IPS-20b (cell line): ENCODE measurements at regions not wholly inside any gene's neighbourhood (a gene's known extent, or its start where the extent isn't known, plus 50 kb on each side); places are given as distances from the start of the nearest gene placed in this dataset.
"Not testable (repeated sequence)": the region's sequence is repeated elsewhere in the genome, so short reads cannot be mapped to it uniquely, and the experiment has no call there.

Experiments
- H3K27ac ChIP-seq: one replicate; pipeline ENCODE4 v1.5.1; 2013; ENCODE audit warnings: low read length
- H3K27me3 ChIP-seq: 2 replicates; pipeline ENCODE4 v1.6.1; 2013; ENCODE audit warnings: mild to moderate bottlenecking, low read length, inconsistent platforms; ENCODE audit not compliant: insufficient read depth
- H3K36me3 ChIP-seq: 2 replicates; pipeline ENCODE4 v1.6.1; 2013; ENCODE audit warnings: low read depth, mild to moderate bottlenecking, inconsistent platforms, low read length, moderate library complexity; ENCODE audit not compliant: insufficient read depth
- H3K4me1 ChIP-seq: 2 replicates; pipeline ENCODE4 v1.6.1; 2013; ENCODE audit warnings: mild to moderate bottlenecking, control low read depth, inconsistent platforms, low read length, moderate library complexity; ENCODE audit not compliant: insufficient read depth
- H3K4me3 ChIP-seq: 2 replicates; pipeline ENCODE4 v1.5.1; 2013; ENCODE audit warnings: mild to moderate bottlenecking, low read length, inconsistent platforms
- H3K9ac ChIP-seq: 2 replicates; pipeline ENCODE4 v1.6.1; 2013; ENCODE audit warnings: low read depth, mild to moderate bottlenecking, inconsistent platforms, low read length, moderate library complexity
- H3K9me3 ChIP-seq: 2 replicates; pipeline ENCODE4 v1.6.1; 2013; ENCODE audit warnings: mild to moderate bottlenecking, low read depth, low read length, inconsistent platforms; ENCODE audit not compliant: insufficient read depth

DNA sequence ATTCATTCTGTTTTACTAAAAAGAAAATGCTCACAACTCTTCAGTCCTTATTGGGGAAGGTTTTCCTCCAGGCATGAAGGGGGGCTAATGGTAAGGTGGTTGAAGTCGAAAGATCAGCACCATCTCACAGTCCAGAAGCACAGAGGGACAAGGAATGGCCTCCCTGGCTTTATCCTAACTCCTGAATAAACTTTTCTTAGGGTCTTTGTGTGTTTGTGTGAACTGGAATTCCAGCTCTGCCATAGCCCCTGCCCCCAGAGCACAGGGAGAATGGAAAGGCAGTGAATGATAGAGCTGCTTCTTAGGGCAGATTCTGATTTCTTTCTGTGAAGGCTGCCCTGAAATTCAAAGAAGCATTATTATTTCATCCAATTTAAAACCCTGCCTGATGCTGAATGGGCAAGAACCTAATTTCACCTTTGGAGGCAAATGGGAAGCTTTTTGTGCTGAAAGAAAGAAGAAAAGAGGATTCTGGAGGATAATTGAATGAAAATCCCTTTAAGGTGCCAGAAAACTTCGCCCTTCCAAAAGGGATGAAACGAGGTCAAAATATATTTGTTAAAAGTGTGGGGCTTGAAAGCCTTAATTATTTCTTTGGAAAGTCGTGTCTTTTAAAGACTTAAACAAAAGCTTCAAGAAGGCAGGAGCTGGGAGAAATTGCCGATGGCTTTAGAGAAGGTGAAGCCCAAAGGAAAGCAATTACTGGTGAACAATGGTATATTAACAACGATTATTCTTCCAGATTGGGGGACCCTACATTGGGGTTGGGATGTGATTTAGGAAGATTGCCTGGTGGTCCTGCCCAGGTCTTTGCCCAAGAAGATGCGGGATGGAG, 259.9 kb upstream of the RGMA start:
- H3K4me3 ChIP-seq = no peak overlapping the region
- no peak overlapping the region for H3K27ac ChIP-seq
- H3K9me3 ChIP-seq = peaks cover 3% of the 10 kb centered on the region; the same call in 1 of the 2 replicates
- no peaks in the 10 kb centered on the region for H3K27me3 ChIP-seq
- H3K4me1 ChIP-seq = peaks cover 4% of the 10 kb centered on the region; the same call in 1 of the 2 replicates
- no peak overlapping the region for H3K9ac ChIP-seq
- no peaks in the 10 kb centered on the region for H3K36me3 ChIP-seq

DNA sequence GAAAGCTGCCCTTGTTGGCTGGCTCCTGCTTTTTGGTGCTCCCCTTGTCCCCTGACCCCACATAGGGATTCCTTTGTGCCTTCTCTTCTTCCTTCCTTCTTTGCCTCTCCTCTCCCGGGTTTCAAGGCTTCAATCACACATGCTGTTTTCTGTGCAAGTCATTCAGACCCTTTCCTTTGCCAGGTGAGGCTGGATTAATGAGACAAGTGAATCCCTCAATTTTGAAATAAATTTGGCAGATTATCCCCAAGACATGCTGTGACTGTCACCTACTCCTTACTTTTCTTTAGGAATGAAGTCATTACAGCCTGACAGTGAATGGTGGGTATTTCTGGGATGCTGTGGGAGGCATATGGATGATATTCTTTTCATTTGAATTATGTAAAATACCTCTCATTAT, 259.0 kb upstream of the RGMA start:
- no peak overlapping the region for H3K9ac ChIP-seq
- H3K9me3 ChIP-seq = peaks cover 3% of the 10 kb centered on the region; the same call in 1 of the 2 replicates
- H3K27ac ChIP-seq = no peak overlapping the region
- H3K36me3 ChIP-seq = no peaks in the 10 kb centered on the region
- peaks cover 4% of the 10 kb centered on the region; the same call in 1 of the 2 replicates for H3K4me1 ChIP-seq
- no peaks in the 10 kb centered on the region for H3K27me3 ChIP-seq
- H3K4me3 ChIP-seq = no peak overlapping the region

DNA sequence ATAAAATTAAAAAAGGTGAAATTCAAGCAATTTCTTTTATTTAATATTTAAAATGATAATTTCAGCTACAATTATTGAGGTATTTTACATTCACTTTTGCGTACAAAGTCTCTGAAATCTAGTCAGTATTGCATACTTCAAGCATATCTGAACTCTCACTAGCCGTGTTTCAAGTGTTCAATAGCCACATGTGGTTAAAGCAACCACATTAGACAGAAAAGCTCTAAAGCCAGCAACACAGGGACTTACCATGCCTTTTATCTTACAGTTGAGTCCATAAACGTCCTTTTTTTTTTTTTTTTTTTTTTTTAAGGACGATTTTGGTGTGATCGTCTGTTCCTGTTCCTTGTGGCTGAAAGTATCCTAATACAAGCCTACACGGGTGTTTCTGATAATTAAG, 257.0 kb upstream of the RGMA start:
- Histone ChIP-seq H3K27me3 (no peaks in the 10 kb centered on the region), H3K9ac (no peak overlapping the region), H3K9me3 (peaks cover 3% of the 10 kb centered on the region; the same call in 1 of the 2 replicates), H3K27ac (no peak overlapping the region), H3K36me3 (no peaks in the 10 kb centered on the region), H3K4me3 (no peak overlapping the region), H3K4me1 (peaks cover 4% of the 10 kb centered on the region; the same call in 1 of the 2 replicates)

DNA sequence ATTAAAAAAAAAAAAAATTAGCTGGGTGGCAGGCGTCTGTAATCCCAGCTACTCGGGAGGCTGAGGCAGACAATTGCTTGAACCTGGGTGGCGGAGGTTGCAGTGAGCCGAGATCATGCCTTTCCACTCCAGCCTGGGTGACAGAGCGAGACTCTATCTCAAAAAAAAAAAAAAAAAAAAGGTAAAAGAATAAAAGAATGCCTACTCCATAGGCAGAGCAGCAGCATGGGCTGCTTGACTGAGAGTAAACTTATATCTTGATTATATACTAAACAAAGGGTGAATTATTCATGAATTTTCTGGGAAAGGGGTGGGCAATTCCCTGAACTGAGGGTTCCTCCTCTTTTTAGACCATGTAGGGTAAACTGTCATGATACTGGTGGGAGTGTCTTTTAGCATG, 254.4 kb upstream of the RGMA start:
- not testable (repeated sequence) for H3K4me1 ChIP-seq, H3K27me3 ChIP-seq, H3K36me3 ChIP-seq, H3K9ac ChIP-seq, H3K27ac ChIP-seq, H3K4me3 ChIP-seq, H3K9me3 ChIP-seq

DNA sequence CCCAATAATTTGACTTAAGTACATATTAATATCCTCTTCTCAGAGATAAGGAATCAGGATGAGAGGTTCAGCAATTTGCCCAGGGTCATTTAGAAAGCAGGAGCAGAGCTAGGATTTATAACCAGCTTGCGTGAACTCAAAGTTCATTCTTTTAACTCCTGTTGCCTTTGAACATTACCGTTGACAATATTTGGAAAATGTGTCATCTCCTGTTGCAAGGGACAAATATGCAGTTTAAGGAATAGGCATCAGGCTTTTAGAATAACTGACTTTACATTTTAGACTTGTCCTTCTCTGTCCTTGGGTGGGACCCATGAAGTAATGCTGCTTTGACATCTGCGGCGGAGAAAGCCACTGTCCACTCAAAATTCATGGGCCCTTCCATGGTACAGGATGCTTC, 252.2 kb upstream of the RGMA start:
- no peaks in the 10 kb centered on the region for H3K36me3 ChIP-seq
- no peak overlapping the region for H3K9ac ChIP-seq
- H3K9me3 ChIP-seq = no peaks in the 10 kb centered on the region
- H3K27ac ChIP-seq = no peak overlapping the region
- no peaks in the 10 kb centered on the region for H3K4me1 ChIP-seq
- H3K4me3 ChIP-seq = no peak overlapping the region
- no peaks in the 10 kb centered on the region; the same call in 1 of the 2 replicates for H3K27me3 ChIP-seq

DNA sequence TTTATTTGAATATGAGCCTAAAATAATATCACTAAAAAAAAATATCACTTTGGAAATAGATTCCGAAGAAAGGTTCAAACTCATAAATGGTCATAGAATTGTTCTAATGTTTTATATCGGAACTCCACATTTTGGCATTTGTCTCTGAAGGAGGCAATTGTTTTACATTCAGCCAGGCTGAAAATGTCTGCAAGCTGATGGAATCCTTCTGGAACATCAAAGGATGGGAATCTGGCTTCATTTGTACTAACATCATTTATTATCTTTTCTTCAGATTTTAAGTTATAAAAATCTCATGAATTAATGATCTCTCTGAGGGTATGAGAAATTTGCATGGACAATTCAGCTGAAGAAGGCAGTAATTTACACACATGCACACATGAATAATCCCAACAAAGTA, 251.4 kb upstream of the RGMA start:
- Histone ChIP-seq H3K9ac (no peak overlapping the region), H3K4me1 (no peaks in the 10 kb centered on the region), H3K9me3 (no peaks in the 10 kb centered on the region), H3K36me3 (no peaks in the 10 kb centered on the region), H3K27me3 (peaks cover 3% of the 10 kb centered on the region), H3K4me3 (no peak overlapping the region), H3K27ac (no peak overlapping the region)

DNA sequence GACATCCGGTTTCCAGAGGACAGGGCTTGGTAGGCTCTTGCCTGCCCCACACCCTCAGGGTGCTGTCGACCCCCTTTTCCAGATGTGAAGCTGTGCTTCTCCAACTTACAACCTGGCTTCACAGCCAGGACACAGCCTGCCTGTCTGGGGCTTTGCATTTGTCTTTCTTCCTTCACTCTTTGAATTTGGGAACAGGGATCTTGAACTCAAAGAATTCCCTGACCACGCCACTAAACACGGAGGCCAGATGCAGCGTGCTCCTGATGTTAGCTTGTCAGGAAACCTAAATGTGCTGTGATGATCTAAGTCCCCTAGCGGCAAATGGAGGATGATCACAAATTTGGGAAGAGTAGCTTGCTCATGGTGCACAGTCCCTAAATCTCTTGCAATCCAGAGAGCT, 244.8 kb upstream of the RGMA start:
- no peaks in the 10 kb centered on the region for H3K36me3 ChIP-seq
- peak overlapping the region; percentile 49 for H3K4me3 ChIP-seq
- H3K9ac ChIP-seq = peak overlapping the region; percentile 37; the same call in 1 of the 2 replicates
- H3K27me3 ChIP-seq = peaks cover 62% of the 10 kb centered on the region
- H3K27ac ChIP-seq = no peak overlapping the region
- H3K9me3 ChIP-seq = no peaks in the 10 kb centered on the region
- H3K4me1 ChIP-seq = peaks cover 22% of the 10 kb centered on the region; the same call in 1 of the 2 replicates

DNA sequence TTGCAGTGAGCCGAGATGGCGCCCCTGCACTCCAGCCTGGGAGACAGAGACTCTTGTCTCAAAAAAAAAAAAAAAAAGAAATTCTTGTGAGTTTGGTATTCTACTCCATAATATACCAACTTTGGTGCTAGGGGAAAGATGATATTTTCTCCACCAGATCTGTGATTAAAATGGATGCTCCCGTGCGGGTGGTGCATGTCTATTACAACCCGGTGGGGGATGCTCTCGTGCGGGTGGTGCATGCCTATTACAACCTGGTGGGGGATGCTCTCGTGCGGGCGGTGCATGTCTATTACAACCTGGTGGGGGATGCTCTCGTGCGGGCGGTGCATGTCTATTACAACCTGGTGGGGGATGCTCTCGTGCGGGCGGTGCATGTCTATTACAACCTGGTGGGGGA, 244.1 kb upstream of the RGMA start:
- not testable (repeated sequence) for H3K9ac ChIP-seq, H3K9me3 ChIP-seq, H3K36me3 ChIP-seq, H3K27ac ChIP-seq
- peaks cover 22% of the 10 kb centered on the region; the same call in 1 of the 2 replicates for H3K4me1 ChIP-seq
- H3K4me3 ChIP-seq = peak overlapping the region; percentile 49; the same call in 1 of the 2 replicates
- H3K27me3 ChIP-seq = peaks cover 62% of the 10 kb centered on the region

DNA sequence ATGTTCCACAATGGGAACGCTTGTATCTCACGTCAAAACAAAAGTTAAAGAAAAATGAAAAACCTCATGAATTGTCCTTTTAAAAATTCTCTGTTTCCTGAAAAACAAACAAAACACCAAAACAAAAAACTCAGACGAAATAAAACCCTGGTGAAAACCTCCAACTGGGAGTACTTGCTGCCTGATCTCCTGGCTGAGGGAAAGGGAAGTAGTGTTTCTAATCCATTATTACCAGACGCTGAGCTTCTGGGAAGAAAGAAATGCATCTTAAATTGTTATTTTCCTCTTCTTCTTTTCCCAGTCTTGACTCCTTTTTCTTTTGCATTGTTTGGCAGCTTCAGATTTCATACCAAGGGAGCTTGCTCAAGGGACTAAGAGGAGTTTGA, 243.2 kb upstream of the RGMA start:
- Histone ChIP-seq H3K4me1 (peaks cover 27% of the 10 kb centered on the region; the same call in 1 of the 2 replicates), H3K27me3 (peaks cover 62% of the 10 kb centered on the region), H3K9me3 (no peaks in the 10 kb centered on the region), H3K27ac (no peak overlapping the region), H3K4me3 (peak overlapping the region; percentile 68), H3K9ac (peak overlapping the region; percentile 69; the same call in 1 of the 2 replicates), H3K36me3 (no peaks in the 10 kb centered on the region)

DNA sequence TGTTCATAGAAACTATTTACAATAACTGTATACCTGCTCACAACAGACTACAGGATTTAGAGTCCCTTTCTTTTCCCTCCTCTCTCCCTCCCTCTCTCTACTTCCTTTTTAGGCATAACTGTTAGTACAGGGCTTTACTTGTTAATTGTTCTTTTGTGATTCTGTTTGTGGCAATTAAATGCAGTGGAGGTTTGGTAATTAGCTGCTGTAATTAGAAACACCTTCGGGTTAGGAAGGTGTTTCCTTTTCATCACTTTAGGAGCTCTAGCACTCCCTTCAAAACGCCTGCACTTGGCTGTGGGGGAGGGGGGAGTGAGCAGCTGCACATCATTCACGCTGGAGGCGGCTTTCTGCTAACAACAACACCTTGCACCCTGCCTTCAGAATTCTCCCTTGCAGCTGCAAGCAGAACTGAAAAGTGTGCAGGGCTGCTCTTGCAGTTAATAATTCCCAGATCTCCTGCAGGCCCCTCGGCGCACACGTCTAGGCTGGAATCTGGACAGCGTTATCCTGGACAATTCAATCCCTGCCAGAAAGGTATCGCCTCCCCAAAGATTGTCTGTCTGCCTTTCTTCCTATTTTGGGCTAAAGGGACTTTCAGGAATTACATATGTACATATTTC, 242.6 kb upstream of the RGMA start:
- H3K4me3 ChIP-seq = peak overlapping the region; percentile 68
- H3K9me3 ChIP-seq = no peaks in the 10 kb centered on the region
- peaks cover 62% of the 10 kb centered on the region for H3K27me3 ChIP-seq
- H3K9ac ChIP-seq = peak overlapping the region; percentile 69; the same call in 1 of the 2 replicates
- H3K4me1 ChIP-seq = peaks cover 29% of the 10 kb centered on the region; the same call in 1 of the 2 replicates
- no peaks in the 10 kb centered on the region for H3K36me3 ChIP-seq
- no peak overlapping the region for H3K27ac ChIP-seq

DNA sequence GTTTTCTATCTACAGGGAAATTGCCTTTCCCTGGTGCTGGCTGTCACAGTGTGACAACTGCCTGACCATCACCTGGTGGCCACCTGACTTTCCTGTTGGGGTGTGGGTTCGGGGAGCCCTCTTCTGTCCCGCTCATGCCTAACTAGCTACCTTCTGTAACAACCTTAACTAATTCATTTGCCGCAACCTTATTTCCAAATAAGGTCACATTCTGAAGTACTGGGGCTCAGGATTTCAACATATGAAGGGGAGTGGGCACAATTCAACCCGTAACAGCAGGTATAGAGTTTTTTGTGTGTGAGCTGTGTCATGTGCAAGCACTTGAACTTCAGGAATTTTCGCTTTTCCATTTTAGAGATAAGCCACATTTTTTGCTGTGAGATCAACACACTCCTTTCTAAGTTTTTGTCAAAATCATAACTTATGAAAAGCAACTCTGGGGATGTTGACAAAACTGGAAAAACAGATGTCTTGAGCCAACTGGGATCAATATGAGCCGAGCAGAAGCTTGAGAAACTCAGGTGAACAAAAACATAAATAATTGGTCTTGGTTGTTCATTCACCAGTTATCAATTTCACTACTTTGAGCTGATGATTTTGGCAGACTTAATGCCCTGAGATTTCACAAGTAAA, 242.0 kb upstream of the RGMA start:
- no peaks in the 10 kb centered on the region for H3K9me3 ChIP-seq
- peaks cover 29% of the 10 kb centered on the region; the same call in 1 of the 2 replicates for H3K4me1 ChIP-seq
- no peak overlapping the region for H3K27ac ChIP-seq
- H3K27me3 ChIP-seq = peaks cover 62% of the 10 kb centered on the region
- H3K4me3 ChIP-seq = peak overlapping the region; percentile 68; the same call in 1 of the 2 replicates
- H3K9ac ChIP-seq = peak overlapping the region; percentile 69; the same call in 1 of the 2 replicates
- H3K36me3 ChIP-seq = no peaks in the 10 kb centered on the region
